ENCODE measurements at regions not wholly inside any gene's neighbourhood (a gene's known extent, or its start where the extent isn't known, plus 50 kb on each side); places are given as distances from the start of the nearest gene placed in this dataset.

DNA sequence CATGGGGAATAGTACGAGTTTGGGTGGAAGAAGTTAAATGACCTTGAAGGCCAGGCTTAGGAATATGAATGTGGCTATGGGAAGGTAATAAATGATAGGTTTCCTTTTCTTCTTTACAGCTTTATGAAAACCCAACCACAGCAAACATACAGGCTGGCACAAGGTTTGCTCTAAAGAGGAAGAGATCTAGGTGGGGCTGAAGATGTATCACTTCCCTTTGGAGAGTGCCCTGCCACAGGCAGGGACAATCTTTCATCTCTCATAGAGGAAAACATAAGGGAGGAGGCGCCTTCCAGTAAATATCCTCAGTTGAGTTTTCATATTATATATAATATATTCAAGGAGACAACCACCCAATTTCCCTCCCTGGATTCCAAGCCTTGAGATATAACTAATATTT is 72.9 kb upstream of the FRMD6 start:
- TF ChIP-seq, protein P1, sequence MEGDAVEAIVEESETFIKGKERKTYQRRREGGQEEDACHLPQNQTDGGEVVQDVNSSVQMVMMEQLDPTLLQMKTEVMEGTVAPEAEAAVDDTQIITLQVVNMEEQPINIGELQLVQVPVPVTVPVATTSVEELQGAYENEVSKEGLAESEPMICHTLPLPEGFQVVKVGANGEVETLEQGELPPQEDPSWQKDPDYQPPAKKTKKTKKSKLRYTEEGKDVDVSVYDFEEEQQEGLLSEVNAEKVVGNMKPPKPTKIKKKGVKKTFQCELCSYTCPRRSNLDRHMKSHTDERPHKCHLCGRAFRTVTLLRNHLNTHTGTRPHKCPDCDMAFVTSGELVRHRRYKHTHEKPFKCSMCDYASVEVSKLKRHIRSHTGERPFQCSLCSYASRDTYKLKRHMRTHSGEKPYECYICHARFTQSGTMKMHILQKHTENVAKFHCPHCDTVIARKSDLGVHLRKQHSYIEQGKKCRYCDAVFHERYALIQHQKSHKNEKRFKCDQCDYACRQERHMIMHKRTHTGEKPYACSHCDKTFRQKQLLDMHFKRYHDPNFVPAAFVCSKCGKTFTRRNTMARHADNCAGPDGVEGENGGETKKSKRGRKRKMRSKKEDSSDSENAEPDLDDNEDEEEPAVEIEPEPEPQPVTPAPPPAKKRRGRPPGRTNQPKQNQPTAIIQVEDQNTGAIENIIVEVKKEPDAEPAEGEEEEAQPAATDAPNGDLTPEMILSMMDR (IDR thresholded peaks at IDR 0.05; ENCODE audit: borderline replicate concordance, insufficient read depth, low read depth, low read length), result no peak

DNA sequence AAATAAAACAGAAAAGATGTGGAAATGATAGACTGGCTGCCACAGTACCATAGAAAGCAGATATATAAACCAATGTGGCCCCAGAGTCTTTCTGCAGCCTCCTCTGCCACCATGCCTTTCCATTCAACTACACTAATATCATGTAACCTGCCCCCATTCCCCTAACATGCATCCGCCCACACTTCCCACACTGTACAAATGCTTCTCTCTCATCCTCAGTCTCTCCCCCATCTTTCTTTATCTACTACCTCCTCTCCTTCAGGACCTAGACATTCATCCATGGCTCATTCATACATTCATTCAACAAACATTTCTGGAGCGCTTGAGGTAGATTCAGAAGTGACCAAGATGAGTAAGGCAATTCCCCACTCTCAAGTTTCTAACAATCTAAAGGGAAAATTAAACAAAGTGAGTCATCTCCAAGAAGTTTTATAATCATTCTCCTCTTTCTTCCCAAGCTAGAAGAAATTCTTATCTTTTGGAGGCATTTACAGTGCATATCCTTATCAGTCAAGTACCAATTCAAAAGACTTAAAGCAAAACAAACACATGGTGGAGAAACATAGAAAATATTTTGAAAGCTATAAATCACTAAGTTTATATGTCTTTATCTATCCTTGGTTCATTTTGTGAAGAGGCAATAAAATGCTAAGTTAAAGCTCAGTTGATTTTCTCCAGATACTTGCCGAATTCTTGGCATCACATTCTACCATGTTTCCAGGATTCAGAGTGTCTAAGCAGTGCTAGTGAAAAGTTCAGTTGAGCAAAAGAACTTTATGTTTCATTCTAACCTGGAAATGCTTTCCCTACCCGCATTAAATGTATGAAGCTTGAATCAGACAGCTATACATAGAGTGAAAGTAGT is 70.5 kb upstream of the FRMD6 start:
- TF ChIP-seq, protein P1 (IDR thresholded peaks at IDR 0.05; ENCODE audit: borderline replicate concordance, insufficient read depth, low read depth, low read length), result no peak
- no peak overlapping the region for H3K4me3 ChIP-seq (ENCODE audit: low read depth, low read length)

More for the DNA sequence above, 72.9 kb upstream of the FRMD6 start:
- no peak overlapping the region for H3K4me3 ChIP-seq (ENCODE audit: low read depth, low read length)

DNA sequence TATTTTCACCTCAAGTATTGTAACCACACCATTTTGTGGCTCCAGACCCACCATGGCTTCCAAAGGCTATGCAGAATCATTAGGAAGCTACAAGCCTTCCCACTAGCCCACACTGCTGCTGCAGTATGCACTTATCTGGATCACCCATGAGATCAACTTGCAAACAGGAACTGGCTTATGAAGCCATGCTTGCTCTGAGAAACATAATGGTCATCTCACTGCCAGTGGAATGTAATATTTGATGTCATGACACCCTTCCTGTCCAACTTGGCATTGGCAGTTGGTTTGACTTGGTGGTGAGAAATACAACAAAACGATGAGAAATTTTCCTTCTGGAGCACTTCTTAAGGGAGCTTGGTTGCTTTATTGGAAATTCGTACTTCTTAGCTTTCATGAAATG is 69.3 kb upstream of the FRMD6 start:
- TF ChIP-seq, protein P1 (IDR thresholded peaks at IDR 0.05; ENCODE audit: borderline replicate concordance, insufficient read depth, low read depth, low read length), result no peak
- no peak overlapping the region for H3K4me3 ChIP-seq (ENCODE audit: low read depth, low read length)

DNA sequence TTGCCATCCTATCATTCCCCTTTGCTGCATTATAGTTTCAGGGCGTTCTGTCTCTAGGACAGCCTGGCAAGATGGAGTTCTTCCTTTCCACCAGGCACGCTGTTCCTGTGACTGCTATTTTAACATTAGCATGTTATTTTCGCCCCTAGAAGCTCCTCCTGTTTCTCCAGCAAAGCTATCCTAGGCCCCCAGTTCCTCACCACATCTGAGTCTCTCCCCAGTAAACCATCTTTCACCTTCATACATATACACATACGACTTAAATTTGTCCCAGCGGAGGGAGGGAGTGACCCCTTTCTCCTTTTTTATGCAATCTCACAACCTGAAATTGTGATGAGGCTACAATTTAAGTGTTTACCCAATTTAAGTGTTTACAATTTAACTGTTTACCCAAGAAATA is 66.7 kb upstream of the FRMD6 start:
- H3K4me3 ChIP-seq (ENCODE audit: low read depth, low read length), result no peak overlapping the region
- TF ChIP-seq, protein P1 (IDR thresholded peaks at IDR 0.05; ENCODE audit: borderline replicate concordance, insufficient read depth, low read depth, low read length), result no peak

DNA sequence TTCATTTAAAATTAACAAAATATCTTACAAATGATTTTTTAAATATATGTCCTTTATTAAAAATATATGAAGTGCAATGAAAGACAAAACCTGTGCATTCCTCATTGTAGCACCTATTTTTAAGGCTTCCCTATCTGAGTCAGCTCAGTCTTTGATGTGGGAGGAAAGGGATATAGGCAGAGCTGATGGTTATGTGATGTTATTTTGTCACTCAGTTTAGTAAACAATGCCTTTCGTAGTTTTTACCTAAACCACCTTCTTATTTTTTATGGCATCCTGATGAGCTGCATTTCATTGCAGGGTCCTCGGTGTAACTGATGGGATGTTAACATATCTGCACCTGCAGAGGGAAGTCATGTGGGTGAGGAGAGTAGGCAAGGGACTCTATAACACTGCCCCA is 58.9 kb upstream of the FRMD6 start:
- no peak overlapping the region for H3K4me3 ChIP-seq (ENCODE audit: low read depth, low read length)
- TF ChIP-seq, protein P1 (IDR thresholded peaks at IDR 0.05; ENCODE audit: borderline replicate concordance, insufficient read depth, low read depth, low read length), result no peak

DNA sequence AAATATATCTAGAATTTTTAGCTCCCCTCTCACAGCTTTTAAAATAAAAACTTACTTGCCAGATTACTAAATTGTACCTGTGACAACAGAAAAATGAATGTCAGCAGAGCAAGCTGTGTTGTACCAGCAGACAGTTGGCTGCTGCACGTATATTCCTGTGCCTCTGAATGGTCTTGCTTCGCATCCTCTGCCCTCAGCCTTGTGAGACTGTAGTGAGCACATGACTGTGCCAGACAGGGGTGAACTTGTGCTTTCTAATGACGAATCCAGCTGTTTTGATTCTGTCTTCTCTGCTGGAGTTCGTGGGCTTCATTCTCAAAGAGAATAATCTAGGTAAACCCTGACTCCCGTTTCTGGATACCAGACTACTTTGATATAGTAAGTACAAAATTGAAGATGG is 58.3 kb upstream of the FRMD6 start:
- H3K4me3 ChIP-seq (ENCODE audit: low read depth, low read length), result no peak overlapping the region
- TF ChIP-seq, protein P1 (IDR thresholded peaks at IDR 0.05; ENCODE audit: borderline replicate concordance, insufficient read depth, low read depth, low read length), result no peak

DNA sequence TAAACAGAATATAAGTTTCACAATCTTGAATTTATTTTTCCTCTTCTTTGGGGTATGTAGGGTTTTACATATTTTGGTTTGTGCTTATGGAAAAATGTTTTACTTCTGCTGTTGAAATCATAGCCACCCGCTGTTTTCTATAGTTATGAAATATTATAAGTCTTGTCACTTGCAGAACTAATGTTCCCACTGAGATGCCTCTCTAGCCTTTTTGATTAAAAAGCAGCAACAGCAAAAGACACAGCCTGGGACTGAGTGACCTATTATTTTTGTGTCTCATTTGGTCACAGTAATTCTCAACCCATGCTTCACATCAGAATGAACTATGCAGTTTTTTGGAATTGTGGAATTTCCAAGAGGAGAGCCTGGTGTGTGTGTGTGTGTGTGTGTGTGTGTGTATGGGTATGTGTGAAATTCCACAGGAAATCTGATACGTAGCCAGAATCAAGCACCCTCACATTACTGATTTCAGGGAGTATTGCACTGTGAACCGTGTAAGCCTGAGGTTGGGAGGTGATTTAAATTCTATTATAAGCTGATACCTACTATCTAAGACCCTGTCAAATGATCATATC is 55.7 kb upstream of the FRMD6 start:
- TF ChIP-seq, protein P1 (IDR thresholded peaks at IDR 0.05; ENCODE audit: borderline replicate concordance, insufficient read depth, low read depth, low read length), result no peak
- H3K4me3 ChIP-seq (ENCODE audit: low read depth, low read length), result no peak overlapping the region

Measured in GM12875 (cell line).